ENCODE measurements at regions not wholly inside any gene's neighbourhood (a gene's known extent, or its start where the extent isn't known, plus 50 kb on each side); places are given as distances from the start of the nearest gene placed in this dataset.

DNA sequence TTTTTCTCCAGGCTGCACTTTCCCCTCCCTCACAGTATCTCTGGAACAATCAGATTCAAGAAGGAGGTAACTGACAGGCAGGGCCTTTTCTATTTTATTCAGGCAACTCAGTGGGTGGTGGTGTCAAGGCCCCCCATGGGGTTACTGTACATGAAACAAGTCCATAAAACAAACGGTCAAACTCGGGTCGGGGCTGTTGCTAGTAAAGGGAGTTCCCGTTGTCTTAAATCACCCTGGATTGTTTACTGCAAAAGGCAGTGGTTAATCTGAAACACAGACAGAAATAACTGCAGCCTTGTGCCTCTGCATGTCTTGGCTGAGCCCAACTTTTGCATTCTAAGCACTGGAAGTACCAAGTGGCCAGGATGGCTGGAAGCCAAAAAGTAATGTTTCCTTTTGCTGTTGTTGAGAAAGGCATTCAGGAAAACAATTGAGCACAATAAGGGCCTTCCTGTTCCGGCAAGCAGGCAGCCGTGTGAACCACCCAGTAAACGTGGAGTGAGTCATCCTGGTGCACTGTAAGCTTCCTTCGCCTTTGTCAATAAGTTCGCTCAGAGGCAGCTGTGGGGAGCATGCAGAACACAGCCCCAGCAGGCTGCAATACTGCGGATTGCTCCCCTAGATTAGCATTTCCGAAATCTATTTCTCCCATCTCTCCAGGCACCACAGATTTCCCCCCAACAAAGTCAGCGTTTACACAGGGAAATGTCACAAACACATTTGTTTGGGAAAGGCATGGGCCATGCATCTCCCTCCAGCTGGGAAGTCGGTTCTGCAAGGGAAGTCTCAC is 149.6 kb downstream of the IRS1 start:
- Histone ChIP-seq H3K4me3 (peak overlapping the region in 3 of 10 donors; percentile 3 to 24 (median 20)), H3K9me3 (peaks cover 0 to 8% (median 0%) of the 10 kb centered on the region in 11 donors), H3K27ac (peak overlapping the region; percentile 41 to 89 (median 74)), H3K27me3 (peaks cover 0 to 42% (median 6%) of the 10 kb centered on the region in 7 donors), H3K36me3 (no peaks in the 10 kb centered on the region), H3K4me1 (peaks cover 9 to 38% (median 24%) of the 10 kb centered on the region in 9 donors)
- DNase-seq (peak; percentile 41 to 84), ATAC-seq (peak; percentile 90 to 98 (median 95))
- WGBS, 2 donors = 12 to 25% methylated on average over 13 of the region's 13 CpGs
- TF ChIP-seq CTCF (IDR thresholded peaks at IDR 0.05) = no peak
- intact Hi-C loops (cut with DNase I) = loop anchor here in 6 of 10 donors (5.0 to 10.0 kb wide), 5 partner anchors 42 to 147 kb away; partner anchors contain the start of gene IRS1 (in 2 of the 6)

DNA sequence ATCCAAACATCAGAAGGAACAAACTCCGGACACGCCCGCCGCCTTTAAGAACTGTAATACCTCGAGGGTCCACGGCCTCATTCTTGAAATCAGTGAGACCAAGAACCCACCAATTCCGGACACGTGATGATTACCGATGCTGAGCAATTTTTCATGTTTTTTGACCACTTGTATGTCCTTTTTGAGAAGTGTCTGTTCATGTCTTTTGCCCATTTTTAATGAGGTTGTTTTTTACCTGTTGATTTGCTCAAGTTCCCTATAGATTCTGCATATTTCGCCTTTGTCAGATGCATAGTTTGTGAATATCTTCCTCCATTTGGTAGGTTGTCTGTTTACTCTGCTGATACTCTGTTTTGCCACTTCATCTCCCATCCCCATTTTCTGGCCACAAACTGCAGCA is 150.4 kb downstream of the IRS1 start:
- Histone ChIP-seq H3K4me1 (peaks cover 14 to 46% (median 25%) of the 10 kb centered on the region in 9 donors), H3K9me3 (peaks cover 0 to 8% (median 0%) of the 10 kb centered on the region in 11 donors), H3K27me3 (peaks cover 0 to 39% (median 6%) of the 10 kb centered on the region in 7 donors), H3K4me3 (no peak overlapping the region), H3K36me3 (no peaks in the 10 kb centered on the region), H3K27ac (peak overlapping the region in 9 of 10 donors; percentile 41 to 89 (median 79))
- DNase-seq (no peak), ATAC-seq (no peak)
- no peak for TF ChIP-seq CTCF (IDR thresholded peaks at IDR 0.05)
- intact Hi-C loops (cut with DNase I) = no loop called here
- WGBS, 2 donors = 97 to 99% methylated on average over 10 of the region's 10 CpGs

DNA sequence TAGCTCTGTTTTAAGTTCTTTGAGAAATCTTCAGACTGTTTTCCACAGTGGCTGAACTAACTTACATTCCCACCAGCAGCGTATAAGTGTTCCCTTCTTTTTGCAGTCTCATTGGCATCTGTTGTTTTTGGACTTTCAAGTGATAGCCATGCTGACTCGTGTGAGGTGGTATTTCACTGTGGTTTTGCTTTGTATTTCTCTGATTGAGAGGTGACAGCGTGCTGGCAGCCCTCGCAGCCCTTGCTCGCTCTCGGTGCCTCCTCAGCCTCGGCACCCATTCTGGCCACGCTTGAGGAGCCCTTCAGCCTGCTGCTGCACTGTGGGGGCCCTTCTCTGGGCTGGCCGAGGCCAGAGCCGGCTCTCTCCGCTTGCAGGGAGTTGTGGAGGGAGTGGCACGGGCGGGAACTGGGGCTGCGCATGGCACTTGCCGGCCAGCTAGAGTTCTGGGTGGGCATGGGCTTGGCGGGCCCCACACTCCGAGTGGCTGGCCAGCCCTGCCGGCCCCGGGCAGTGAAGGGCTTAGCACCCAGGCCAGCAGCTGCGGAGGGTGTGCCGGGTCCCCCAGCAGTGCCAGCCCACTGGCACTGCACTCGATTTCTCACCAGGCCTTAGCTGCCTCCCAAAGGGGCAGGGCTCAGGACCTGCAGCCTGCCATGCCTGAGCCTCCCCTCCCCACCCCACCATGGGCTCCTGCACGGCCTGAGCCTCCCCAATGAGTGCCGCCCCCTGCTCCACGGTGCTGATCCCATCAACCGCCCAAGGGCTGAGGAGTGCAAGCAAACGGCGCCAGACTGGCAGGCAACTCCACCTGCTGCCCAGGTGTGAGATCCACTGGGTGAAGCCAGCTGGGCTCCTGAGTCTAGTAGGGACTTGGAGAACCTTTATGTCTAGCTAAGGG is 151.8 kb downstream of the IRS1 start:
- DNase-seq = no peak
- intact Hi-C loops (cut with DNase I) = no loop called here

More for the DNA sequence above, 151.8 kb downstream of the IRS1 start:
- no peak for ATAC-seq
- Histone ChIP-seq H3K9me3 (peaks cover 0 to 8% (median 0%) of the 10 kb centered on the region in 11 donors), H3K4me3 (no peak overlapping the region), H3K27me3 (peaks cover 0 to 36% (median 6%) of the 10 kb centered on the region in 7 donors), H3K4me1 (peaks cover 15 to 54% (median 31%) of the 10 kb centered on the region in 9 donors), H3K27ac (no peak overlapping the region), H3K36me3 (no peaks in the 10 kb centered on the region)
- TF ChIP-seq CTCF (IDR thresholded peaks at IDR 0.05) = no peak
- whole genome bisulfite sequencing, 2 donors = 85 to 88% methylated on average over 28 of the region's 28 CpGs
